NCI-H2171 treated with DMSO at 0.1 percent for 48 hours (cell line): ENCODE measurements at regions not wholly inside any gene's neighbourhood (a gene's known extent, or its start where the extent isn't known, plus 50 kb on each side); places are given as distances from the start of the nearest gene placed in this dataset.
"Not testable (repeated sequence)": the region's sequence is repeated elsewhere in the genome, so short reads cannot be mapped to it uniquely, and the experiment has no call there.

Experiments
- DNase-seq: peaks from one replicate; lab custom pipeline; 2025; lab: John Stamatoyannopoulos, UW

DNA sequence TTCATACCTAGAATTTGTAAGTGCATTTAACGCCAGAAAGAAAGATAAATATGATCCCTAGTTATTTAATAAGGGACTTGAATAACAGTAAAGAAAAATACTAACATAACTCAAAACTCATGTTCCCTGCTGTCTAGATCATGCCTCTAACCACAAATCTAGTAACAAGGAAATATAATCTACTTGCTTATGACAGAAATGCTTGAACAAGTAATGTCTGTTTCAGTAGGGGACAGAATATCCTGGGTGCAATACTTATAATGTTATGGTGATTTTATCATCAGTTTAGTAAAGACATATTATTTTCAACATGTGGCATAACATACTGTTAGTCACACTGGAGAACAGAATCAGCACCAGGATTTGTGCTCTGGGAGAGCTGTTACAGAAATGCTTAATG, 861.9 kb upstream of the SLITRK1 start:
- DNase-seq: no peak

DNA sequence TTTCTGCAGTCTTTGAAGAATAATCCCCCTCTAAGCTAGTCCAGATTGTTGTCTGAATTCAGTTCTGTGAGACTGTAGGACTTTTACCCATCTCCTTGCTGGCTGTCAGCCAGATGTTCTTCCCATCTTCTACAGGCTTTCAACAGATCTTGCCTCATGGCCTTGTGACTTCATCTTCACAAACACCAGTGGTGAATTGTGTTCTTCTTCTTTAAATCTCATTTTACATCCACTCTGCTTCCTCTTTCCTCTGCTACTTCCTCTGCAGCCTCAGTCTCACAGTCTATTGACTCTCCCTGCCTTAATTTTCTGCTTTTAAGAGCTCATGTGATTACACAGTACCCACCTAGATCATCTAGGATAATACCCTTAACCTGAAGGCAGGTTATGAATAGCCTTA, 859.0 kb upstream of the SLITRK1 start:
- no peak for DNase-seq

DNA sequence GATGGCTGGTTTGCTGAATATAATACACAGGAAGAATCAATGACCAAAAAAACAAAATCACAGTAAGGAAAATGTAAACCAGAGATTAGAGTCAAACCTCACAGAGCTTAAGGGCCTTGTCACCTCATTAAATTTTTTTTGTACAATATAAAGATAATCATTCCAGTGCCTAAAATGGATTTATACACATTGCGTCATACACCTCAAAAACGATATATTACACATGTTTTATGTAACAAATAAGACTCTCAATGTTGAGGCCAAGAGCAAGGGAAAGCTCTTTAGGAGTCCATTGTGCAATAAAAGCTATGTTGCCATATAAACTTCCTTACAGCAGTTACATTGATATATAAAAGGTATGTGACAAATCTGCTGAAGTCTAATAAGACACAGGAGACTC, 856.7 kb upstream of the SLITRK1 start:
- DNase-seq: no peak

DNA sequence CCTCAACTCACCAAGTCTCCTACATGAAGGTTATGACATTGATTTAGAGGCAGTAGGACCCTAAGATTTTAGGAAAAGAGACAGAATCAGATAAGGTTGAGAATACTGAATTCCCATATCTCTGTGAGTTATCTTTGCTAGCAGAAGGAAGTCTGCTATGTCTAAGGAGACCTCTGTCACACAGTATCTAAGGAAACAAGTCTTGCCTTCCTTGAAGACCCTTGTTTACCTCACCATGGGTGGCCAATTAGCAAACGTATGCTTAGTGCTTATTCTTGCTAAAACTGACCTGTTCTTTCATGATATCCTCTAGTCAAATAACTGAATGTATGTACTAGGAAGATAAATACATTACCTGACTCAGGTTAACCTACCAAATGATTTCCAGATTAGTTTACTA, 855.4 kb upstream of the SLITRK1 start:
- no peak for DNase-seq

DNA sequence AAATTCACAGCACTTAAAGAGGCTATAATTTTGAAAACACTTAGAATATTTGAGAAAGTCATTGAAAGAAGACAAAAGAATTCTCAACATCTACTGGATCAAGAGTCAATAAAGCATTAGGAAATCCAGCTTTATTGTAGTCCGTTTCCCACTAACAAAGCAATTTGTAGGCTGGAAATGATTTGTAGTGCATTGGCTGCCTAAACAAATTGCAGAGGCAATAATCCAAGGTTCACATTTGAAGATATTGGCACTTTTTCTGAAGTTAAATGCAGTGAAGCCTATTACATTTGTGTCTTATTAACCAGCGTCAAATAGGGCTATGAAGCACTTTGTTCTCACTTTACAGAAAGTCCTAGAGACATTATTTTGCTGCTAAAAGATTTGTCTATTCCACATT, 848.1 kb upstream of the SLITRK1 start:
- DNase-seq: no peak

DNA sequence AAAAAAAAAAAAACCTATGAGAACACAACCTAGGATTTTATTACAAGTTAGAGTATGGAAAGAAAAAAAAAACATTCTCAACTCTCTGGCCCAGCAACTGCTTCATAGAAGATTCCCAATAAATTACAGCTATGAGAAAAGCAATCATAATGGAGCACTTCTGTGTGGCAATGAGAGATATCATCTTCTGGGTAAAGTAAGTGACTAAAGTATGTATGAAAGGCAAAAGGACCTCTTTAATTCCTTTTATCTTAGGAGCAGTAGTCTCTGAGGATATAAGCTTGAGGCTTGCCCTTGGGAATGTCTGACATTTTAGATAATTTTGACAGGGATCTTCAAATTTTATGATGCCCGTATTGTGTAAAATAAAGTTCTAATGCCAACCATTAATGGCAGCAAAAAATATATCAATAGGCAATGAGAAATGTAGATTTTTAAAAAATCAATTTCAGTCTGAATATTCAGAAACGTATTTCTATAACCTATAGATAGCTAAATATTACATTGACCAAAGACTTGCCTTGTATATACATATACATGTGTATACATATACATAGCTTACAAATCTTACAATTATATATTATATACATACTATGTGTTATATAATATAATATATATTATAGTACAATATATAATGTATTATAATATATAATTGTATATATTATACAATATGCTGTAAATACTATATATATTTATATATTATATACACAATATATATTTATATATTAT, 823.9 kb upstream of the SLITRK1 start:
- DNase-seq: no peak

DNA sequence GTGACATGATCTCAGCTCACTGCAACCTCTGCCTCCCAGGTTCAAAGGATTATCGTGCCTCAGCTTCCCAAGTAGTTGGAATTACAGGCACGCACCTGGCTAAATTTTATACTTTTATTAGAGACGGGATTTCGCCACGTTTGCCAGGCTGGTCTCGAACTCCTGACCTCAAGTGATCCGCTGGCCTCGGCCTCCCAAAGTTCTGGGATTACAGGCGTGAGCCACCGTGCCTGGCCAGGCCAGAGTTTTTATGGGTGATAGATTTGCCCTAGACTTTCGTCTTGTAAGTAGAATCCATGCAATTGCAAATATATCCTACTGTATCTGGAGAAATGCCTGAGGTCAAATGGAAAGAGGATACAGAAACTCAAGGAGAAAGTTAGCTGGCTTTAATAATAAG, 819.9 kb upstream of the SLITRK1 start:
- no peak for DNase-seq

DNA sequence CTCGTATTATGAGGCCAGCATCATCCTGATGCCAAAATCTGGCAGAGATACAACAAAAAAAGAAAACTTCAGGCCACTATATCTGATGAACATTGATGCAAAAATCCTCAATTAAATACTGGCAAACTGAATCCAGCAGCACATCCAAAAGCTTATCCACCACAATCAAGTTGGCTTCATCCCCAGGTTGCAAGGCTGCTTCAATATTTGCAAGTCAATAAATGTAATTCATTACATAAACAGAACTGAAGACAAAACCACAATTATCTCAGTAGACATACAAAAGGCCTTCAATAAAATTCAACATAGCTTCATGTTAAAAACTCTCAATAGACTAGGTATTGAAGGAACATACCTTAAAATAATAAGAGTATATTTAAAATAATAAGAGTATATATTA, 815.3 kb upstream of the SLITRK1 start:
- DNase-seq: not testable (repeated sequence)

DNA sequence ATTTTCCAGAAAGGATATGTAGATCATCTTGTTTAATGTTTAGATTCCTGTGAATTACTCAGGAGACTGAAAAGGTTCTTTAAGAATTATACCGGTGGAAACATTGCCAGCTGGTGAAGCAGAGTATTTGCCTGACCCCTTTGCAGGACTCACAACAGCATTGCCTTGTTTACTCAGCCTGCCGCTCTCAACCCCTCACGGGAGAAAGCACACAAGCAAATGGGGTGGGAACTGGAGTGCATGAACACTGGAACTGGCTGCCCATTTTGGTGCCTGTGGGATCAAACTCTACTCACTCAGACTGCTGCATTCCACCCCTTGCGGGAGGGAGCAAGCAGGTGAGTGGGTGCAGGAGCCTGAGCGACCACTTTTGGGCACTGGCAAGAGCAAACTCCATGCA, 804.7 kb upstream of the SLITRK1 start:
- no peak for DNase-seq

DNA sequence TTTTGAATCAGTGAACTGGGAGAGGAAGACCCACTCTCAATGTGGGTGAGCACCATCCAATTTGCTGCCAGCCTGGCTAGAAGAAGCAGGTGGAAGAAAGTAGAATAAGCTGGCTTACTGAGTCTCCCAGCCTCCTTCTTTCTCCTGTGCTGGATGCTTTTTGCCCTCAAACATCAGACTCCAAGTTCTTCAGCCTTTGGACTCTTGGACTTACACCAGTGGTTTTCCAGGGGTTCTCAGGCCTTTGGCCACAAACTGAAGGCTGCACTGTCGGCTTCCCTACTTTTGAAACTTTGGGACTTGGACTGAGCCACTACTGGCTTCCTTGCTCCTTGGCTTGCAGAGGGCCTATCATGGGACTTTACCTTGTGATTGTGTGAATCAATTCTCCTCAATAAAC, 804.2 kb upstream of the SLITRK1 start:
- no peak for DNase-seq

DNA sequence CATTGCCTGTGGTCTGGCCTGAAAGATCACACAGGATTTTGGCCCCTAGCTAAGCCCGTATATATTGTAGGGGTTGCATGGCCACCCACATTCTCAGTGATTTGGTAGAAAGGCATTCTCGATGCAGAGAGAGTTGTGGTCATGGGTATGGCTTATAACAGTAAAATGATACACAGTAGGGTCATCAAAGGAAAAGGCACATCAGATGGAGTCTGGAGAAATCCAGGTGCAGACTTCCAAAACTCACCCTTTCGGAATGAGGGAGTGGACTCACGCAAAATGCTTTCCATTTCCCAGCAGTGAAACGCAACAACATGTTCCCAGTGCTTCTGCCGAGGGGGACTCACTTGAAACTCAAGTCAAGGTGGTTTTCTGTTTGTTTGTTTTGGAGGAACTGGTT, 802.5 kb upstream of the SLITRK1 start:
- DNase-seq: no peak

DNA sequence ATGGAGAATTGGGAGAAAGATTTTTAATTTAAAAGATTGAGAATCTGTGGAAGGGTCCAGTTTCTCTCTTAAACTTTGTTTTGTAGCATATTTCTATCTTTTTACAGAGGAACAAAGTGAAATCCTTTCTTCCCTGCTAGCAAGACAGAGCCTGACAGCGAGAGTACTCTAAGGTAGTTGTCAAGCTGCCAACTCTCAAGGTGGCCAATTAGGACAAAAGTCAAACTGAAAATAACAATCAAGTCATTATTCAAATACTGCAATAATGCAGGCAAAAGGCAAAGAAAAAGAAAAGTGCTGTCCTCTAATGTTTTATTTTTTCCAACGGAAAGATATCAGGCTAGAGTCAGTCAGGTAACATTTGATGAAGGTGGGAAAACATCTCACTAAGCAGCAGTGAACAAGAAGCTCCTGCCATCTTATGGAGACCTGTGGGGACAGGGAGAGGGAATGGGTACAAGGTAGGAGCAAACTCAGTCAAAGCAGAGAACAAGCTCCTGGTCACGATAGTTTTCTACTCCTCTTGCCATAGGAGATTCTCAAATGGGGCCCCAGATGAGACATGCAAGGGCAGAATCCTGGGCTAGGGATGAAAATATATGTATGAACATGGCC, 801.9 kb upstream of the SLITRK1 start:
- no peak for DNase-seq

DNA sequence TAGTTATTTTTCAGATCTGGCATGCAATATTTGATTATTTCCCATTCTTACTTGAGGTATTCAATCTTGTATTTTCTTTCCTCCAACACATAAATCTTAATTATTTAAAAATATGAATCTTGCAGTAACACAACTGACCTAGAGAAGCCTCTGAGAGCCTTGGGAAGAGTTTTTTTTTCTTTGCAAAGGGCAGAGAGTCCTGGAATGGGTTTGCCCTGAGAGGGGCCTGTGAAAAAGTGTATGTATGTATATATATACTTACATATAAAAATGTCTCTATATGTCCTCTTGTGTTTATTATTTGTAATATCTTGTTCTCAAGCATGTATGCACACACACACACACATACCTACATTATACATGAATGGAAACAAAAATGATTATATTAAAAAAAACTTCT, 801.2 kb upstream of the SLITRK1 start:
- no peak for DNase-seq

DNA sequence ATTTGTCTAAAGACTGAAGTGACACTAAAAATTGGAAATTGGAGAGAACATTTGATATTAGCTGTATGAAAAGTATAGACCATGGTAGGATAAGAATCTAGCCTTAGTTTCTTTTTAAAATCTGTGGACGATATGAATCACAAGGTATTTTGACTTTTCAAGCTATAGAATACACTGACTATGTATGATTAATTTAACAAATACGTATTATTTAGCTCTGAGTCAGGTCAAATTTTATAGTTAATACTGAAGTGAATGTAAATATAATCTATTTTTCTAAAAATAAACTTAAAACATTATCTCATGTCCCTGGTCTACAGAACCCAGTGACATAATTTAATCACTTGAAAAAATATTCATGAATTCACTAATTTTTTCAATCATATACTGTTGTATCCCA, 795.6 kb upstream of the SLITRK1 start:
- no peak for DNase-seq

DNA sequence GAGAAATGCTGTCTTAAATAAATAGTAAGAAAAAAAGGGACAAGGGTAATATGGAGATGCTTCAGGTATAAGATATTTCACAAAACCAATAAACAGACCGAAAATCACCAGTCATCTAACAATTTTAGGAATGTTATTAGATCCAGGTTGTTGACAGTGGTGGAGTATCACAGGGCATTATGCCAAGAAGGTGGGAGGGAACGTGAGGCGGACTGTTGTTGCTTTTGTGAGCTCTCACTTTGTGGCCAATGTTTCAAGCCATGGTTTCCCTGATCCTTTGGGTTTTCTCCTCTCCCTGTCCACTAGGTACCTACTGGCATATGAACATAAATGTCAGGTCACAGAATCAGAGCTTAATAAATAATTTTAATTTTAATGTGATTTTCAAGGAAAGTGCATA, 790.3 kb upstream of the SLITRK1 start:
- DNase-seq: no peak

DNA sequence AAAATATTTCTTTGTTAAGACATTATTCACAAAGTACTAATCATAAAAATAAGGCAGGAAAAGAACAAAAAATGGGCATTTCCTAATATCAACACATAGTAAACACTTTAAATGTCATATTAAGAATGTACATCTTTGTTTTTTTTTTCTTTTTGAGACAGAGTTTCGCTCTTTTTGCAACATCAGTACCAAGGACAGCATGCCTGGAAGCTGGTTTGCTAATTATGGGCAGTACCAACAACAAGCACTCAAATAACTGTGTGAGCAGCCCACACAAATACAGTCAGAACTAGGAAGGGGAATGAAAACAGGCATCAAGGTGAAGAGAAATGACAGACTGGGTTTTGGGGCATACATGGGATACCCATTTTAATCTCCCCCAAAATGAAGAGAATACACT, 788.0 kb upstream of the SLITRK1 start:
- DNase-seq: no peak

DNA sequence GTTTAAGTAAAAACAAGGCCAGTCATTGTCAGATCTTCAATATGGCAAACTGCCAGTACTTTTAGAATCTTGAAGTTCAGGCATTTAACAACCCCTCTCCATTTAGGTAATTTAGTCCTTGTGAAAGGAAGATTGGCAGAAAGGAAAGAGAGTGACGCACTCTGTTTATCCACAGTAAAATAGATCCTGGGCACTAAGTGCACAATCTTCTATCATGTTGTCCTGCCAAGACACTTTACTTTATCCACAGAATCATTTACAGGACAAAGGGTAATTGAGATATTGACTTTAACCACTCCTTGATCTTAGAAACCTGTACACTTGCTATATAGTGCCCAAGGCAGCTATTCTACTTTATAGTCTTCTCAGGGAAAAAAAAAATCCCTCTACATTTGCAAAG, 786.4 kb upstream of the SLITRK1 start:
- no peak for DNase-seq

DNA sequence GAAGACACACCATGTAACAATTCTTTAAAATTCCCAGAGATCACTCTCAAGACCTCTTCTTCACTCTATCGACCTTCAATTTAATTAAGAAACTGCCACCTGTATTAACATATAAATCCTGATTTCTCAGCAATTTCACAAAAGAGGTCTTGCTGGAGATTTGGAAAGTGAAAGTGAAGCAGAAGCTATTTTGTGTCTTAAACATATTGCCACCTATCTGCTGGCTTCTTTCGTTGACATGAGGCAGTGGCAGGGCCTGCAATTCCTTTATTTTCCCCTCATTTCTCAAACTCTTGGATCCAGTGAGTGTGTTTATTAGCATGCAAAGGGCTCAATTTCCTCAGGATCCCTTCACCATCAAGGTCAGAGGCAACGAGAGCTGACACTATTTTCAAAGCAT, 780.2 kb upstream of the SLITRK1 start:
- DNase-seq: no peak

DNA sequence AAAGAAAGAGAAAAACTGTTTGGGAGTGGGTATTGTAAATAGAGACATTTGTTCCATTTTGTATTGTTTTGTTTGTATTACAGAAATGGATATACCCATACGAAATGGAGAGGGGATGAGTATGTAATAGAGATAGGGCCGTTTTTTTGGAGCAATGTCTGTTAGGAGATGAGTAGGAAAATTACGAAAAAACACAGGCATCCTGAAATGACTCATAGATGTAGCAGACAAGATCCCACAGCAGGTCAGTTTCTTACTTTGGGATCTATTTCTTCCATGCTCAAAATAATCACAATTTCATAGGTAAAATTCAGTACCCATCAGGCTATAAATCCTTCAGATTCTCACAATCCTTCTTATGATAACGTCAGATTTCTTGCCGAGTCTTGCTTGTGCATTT, 779.4 kb upstream of the SLITRK1 start:
- no peak for DNase-seq

DNA sequence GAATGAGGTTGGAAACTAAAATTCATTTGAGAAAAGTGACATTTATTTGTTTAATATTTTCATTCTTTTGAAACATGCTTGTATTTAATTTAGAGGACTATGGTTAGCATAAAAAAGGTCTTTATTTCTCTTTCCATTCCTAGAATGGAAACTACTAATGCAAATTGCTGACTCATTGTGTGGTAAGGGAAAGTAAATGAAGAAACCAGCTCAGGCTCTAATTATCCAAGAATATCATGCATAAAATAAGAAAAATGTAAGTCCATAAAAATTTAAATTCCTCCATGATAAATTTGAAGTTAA, 777.0 kb upstream of the SLITRK1 start:
- DNase-seq: no peak

DNA sequence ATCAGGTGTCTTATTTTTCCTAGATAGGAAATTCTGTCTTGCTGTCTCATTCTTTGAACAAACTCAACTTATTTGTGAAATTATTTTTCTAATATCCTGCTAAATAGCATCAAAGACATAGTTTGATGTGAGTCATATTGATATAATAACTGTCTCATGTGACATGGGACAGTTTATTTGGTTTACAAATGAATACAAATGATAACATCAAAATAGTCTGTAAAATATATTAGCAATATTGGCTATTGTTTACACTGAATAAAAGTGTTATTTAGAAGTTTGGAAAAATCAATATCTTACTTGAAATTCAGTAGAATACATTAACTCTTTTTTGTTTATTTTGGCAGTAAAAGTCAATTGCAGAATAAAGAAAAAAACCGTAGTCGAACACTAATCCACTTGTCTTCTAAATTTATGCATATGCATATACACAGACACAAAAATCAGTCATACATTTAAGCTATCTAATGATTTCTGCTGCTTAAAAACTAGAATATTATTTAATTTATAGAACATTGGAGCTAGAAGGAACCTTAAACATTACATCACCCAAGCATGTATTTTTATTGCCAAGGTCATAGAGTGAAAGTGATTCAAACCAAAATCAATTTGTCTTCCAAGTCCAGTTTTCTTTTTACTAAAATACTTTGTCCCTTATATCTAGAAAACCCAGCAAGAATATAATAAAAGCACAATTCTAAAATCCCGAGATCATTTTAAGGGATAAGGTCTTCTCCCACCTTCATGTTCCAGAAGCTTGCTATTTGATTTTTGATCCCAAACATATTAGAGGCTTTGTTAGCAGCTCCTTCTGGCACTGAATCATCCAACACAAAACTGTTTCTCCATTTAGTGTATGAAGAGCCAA, 776.5 kb upstream of the SLITRK1 start:
- DNase-seq: no peak

DNA sequence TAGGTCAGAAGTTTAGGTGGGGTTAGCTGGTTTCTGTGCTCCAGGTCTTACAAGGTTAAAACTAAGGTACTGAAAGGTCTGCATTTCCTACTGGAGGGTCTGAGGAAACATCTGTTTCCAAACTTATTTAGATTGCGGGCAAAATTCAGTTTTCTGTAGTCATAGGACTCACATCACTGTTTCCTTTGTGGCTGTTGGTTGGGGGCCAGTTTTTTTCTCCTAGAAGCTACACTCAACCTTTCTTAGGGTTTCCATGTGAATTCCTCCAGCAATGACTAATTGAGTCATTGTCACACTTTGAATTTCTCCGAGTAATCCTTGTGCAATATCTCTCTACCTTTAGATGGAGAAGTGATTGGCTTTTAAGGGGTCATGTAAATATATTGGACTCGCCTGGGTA, 773.4 kb upstream of the SLITRK1 start:
- no peak for DNase-seq

DNA sequence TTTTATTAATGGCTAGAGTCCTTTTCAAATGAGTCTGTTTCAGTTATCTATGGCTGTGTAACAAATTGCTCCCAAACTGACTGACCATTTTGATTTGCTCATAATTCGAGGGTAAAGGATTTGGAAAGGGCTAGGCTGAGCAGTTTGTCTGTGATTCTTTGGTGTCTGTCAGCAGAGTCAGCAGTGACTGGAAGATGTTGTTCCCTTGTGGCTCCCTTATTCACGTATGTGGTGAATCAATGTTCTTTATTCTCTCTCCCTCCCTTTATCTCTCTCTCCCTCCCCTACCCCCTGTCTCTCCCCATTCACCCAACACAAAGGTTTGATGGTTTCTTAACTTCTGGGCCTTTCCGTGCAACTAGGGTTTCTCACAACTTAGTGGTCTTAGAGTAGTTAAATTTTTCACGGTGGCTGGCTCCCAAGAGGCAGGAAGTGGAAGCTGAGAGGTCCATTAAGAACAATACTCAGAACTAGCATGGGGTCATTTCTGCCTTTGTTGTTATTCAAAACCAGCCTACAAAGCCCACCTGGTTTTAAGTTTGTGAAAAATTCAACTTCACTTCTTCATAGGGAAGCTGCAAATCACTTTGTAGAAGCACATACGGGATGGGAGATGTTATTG, 772.5 kb upstream of the SLITRK1 start:
- DNase-seq: no peak
